A549 (cell line): ENCODE measurements at regions not wholly inside any gene's neighbourhood (a gene's known extent, or its start where the extent isn't known, plus 50 kb on each side); places are given as distances from the start of the nearest gene placed in this dataset.

Experiments used
- ATAC-seq, 2 experiments: fragments of 200-7000 bp in 1 of 2; fragments of >200 bp in 1 of 2; cut with Nextera tagmentation in 1 of 2; cut with Tn5 transposase in 1 of 2; 3 replicates each; pipeline versions ENCODE4 v1.8.0 to v1.9.1; 2018 to 2020; ENCODE audit warnings: mild to moderate bottlenecking in 1 of 2, moderate library complexity in 1 of 2
- CTCF ChIA-PET: fragments of 300-600 bp; sonication (Branson Sonifier 250); formaldehyde crosslinking; extraction: SDS; loops from one replicate; lab custom pipeline; 2021; ENCODE audit warnings: antibody characterized with exemption, inconsistent platforms; lab: Yijun Ruan, JAX
- POLR2A ChIA-PET: fragments of 350-600 bp; formaldehyde crosslinking; extraction: SDS; loops from one replicate; lab custom pipeline; 2021; ENCODE audit warnings: antibody characterized with exemption, inconsistent platforms; lab: Yijun Ruan, JAX
- DNase-seq, 2 experiments: peaks; one replicate each; pipeline versions ENCODE4 v3.0.0 to v3.0.0-alpha.2; 2011 to 2016; ENCODE audit warnings: low read depth in 1 of 2, low spot score in 1 of 2
- FAIRE-seq: peaks from 2 replicates; lab custom pipeline; 2011; peaks lifted over from hg19 to GRCh38; lab: Jason Lieb, UNC
- H3K27ac ChIP-seq, 2 experiments: fragments of >200 bp; sonication (Bioruptor Twin); formaldehyde crosslinking; 3 replicates each; pipeline ENCODE4 v1.5.1; 2016 to 2017
- H3K4me1 ChIP-seq: fragments of >200 bp; sonication (Bioruptor Twin); formaldehyde crosslinking; 3 replicates; pipeline ENCODE4 v1.6.1; 2016
- H3K4me2 ChIP-seq: fragments of >200 bp; sonication (Bioruptor Twin); formaldehyde crosslinking; 3 replicates; pipeline ENCODE4 v1.6.1; 2016
- H3K4me3 ChIP-seq: fragments of >200 bp; sonication (Bioruptor Twin); formaldehyde crosslinking; 3 replicates; pipeline ENCODE4 v1.5.1; 2016
- H3K9me3 ChIP-seq: fragments of >200 bp; sonication (Bioruptor Twin); formaldehyde crosslinking; 3 replicates; pipeline ENCODE4 v1.6.1; 2016
- BHLHE40 ChIP-seq: IDR thresholded peaks from 2 replicates; pipeline ENCODE4 v1.6.1; 2012; ENCODE audit warnings: low read depth, low read length, inconsistent platforms
- CEBPB ChIP-seq, 2 experiments: fragments of >200 bp in 1 of 2; sonication (Bioruptor Twin) in 1 of 2; formaldehyde crosslinking in 1 of 2; IDR thresholded peaks; 2 replicates each; pipeline ENCODE4 v1.6.1; 2012 to 2016
- CHD2 ChIP-seq: fragments of 150-350 bp; IDR thresholded peaks from 2 replicates; pipeline ENCODE4 v1.6.1; 2014; ENCODE audit warnings: low read length; ENCODE audit not compliant: partially characterized antibody
- CHD4 ChIP-seq: fragments of 200-600 bp; sonication (generic); IDR thresholded peaks from 2 replicates; pipeline ENCODE4 v1.6.1; 2016; ENCODE audit warnings: antibody characterized with exemption, mild to moderate bottlenecking, borderline replicate concordance
- CTCF ChIP-seq: fragments of >200 bp; sonication (Bioruptor Twin); formaldehyde crosslinking; IDR thresholded peaks from 3 replicates; pipeline ENCODE4 v1.5.1; 2016
- EHF ChIP-seq: fragments of 250-450 bp; sonication (Bioruptor Pico); IDR thresholded peaks from 2 replicates; pipeline ENCODE4 v1.5.0; 2020; ENCODE audit warnings: mild to moderate bottlenecking
- ELK1 ChIP-seq: fragments of 150-350 bp; IDR thresholded peaks from 2 replicates; pipeline ENCODE4 v1.6.1; 2014; ENCODE audit warnings: low read depth, mild to moderate bottlenecking, low read length
- EP300 ChIP-seq, 2 experiments: fragments of >200 bp; sonication (Bioruptor Twin); formaldehyde crosslinking; IDR thresholded peaks; 2 replicates in 1 of 2; 3 replicates in 1 of 2; pipeline ENCODE4 v1.6.1; 2016 to 2017
- FOSB ChIP-seq: fragments of 250-450 bp; sonication (Bioruptor Pico); IDR thresholded peaks from 2 replicates; pipeline ENCODE4 v1.5.0; 2020; ENCODE audit warnings: mild to moderate bottlenecking, moderate library complexity
- GATA3 ChIP-seq: IDR thresholded peaks from 2 replicates; pipeline ENCODE4 v1.6.1; 2012; ENCODE audit warnings: borderline replicate concordance
- HEYL ChIP-seq: fragments of 250-450 bp; sonication (Bioruptor Pico); IDR thresholded peaks from 2 replicates; pipeline ENCODE4 v1.8.0; 2021; ENCODE audit warnings: mild to moderate bottlenecking, moderate library complexity
- HOXB13 ChIP-seq: fragments of 250-450 bp; sonication (Bioruptor Pico); IDR thresholded peaks from 2 replicates; pipeline ENCODE4 v1.5.0; 2020; ENCODE audit warnings: low read depth, mild to moderate bottlenecking, moderate library complexity
- JUNB ChIP-seq: fragments of >200 bp; sonication (Bioruptor Twin); formaldehyde crosslinking; IDR thresholded peaks from 2 replicates; pipeline ENCODE4 v1.6.1; 2016
- KDM5A ChIP-seq: fragments of 200-600 bp; sonication (generic); IDR thresholded peaks from 2 replicates; pipeline ENCODE4 v1.6.1; 2016; ENCODE audit warnings: antibody characterized with exemption, mild to moderate bottlenecking
- MAX ChIP-seq: IDR thresholded peaks from 2 replicates; pipeline ENCODE4 v1.6.1; 2012
- MYC ChIP-seq: IDR thresholded peaks from 2 replicates; pipeline ENCODE4 v1.6.1; 2012; ENCODE audit warnings: mild to moderate bottlenecking, inconsistent platforms, low read length, improper control_type of control experiment, borderline replicate concordance
- NPAS2 ChIP-seq: fragments of 250-450 bp; sonication (Bioruptor Pico); IDR thresholded peaks from 2 replicates; pipeline ENCODE4 v1.8.0; 2022; ENCODE audit warnings: mild to moderate bottlenecking, moderate library complexity, borderline replicate concordance
- PHF8 ChIP-seq: fragments of 200-600 bp; sonication (generic); IDR thresholded peaks from 2 replicates; pipeline ENCODE4 v1.6.1; 2016; ENCODE audit warnings: low read depth, mild to moderate bottlenecking, antibody characterized with exemption, moderate library complexity, borderline replicate concordance
- TFCP2L1 ChIP-seq: fragments of 250-450 bp; sonication (Bioruptor Pico); IDR thresholded peaks from 2 replicates; pipeline ENCODE4 v1.5.0; 2021; ENCODE audit warnings: mild to moderate bottlenecking
- ZSCAN20 ChIP-seq: fragments of 250-450 bp; sonication (Bioruptor Pico); IDR thresholded peaks from 2 replicates; pipeline ENCODE4 v1.8.0; 2022; ENCODE audit warnings: mild to moderate bottlenecking, moderate library complexity
- WGBS: methylation state at CpG from one replicate; pipeline ENCODE4 v1.1.6; 2017; ENCODE audit errors: missing lambda C conversion rate; 5-methylcytosine and 5-hydroxymethylcytosine counted together
- TF ChIP-seq, protein P1 (sequence below): fragments of 450-650 bp; IDR thresholded peaks from 2 replicates; pipeline ENCODE4 v1.6.1; 2014; ENCODE audit warnings: antibody characterized with exemption
- TF ChIP-seq, protein P2 (sequence below): fragments of 250-450 bp; sonication (Bioruptor Pico); IDR thresholded peaks from 2 replicates; pipeline ENCODE4 v1.5.0; 2021; ENCODE audit warnings: mild to moderate bottlenecking, moderate library complexity, borderline replicate concordance

DNA sequence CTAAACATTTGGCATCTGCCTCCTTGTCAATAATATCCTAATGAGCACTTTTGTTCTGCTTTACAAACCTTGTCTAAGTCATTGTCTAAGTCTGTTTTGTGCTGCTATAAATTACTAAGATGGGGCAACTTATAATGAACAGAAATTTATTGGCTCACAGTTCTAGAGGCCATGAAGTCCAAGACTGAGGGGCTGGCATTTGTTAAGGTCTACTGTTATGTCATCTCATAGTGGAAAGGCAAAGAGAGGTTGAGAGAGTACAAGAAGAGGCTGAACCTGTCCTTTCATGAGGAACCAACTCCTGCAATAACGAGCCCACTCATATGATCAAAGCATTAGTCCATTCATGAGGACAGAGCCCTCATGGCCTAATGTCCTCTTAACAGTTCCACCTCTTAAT lies 72.7 kb upstream of the KLF12 start:
- POLR2A ChIA-PET = no interaction called here
- WGBS = 15% methylated on average over 1 of the region's 1 CpG

GRCh38 chr13:74206061-74206561 lies 71.9 kb upstream of the KLF12 start:
- FAIRE-seq (no peak), DNase-seq (no peak), ATAC-seq (no peak)
- ChIA-PET POLR2A (no interaction called here), CTCF (no interaction called here)
- H3K9me3 ChIP-seq = no peaks in the 10 kb centered on the region
- no peak overlapping the region for H3K27ac ChIP-seq
- WGBS = 58% methylated on average over 2 of the region's 2 CpGs
- H3K4me2 ChIP-seq = no peak overlapping the region
- no peak overlapping the region for H3K4me3 ChIP-seq
- H3K4me1 ChIP-seq = no peaks in the 10 kb centered on the region
- TF ChIP-seq NPAS2 (no peak), EHF (CRISPR knock-in tag) (no peak), MYC (no peak), MAX (no peak), EP300 (IDR thresholded peaks at IDR 0.05) (no peak), KDM5A (no peak), TFCP2L1 (CRISPR knock-in tag) (no peak), CHD2 (no peak), CHD4 (no peak), CEBPB (IDR thresholded peaks at IDR 0.05) (no peak), CTCF (no peak), PHF8 (no peak), ZSCAN20 (CRISPR knock-in tag) (no peak)
- TF ChIP-seq, protein P1, sequence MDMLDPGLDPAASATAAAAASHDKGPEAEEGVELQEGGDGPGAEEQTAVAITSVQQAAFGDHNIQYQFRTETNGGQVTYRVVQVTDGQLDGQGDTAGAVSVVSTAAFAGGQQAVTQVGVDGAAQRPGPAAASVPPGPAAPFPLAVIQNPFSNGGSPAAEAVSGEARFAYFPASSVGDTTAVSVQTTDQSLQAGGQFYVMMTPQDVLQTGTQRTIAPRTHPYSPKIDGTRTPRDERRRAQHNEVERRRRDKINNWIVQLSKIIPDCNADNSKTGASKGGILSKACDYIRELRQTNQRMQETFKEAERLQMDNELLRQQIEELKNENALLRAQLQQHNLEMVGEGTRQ = no peak

More for the DNA sequence above, 72.7 kb upstream of the KLF12 start:
- Histone ChIP-seq H3K27ac (no peak overlapping the region), H3K4me1 (no peaks in the 10 kb centered on the region), H3K4me3 (no peak overlapping the region), H3K4me2 (no peak overlapping the region), H3K9me3 (no peaks in the 10 kb centered on the region)
- CTCF ChIA-PET = no interaction called here
- ATAC-seq (no peak), DNase-seq (no peak), FAIRE-seq (no peak)
- no peak for TF ChIP-seq CTCF
- no peak for TF ChIP-seq JUNB
- no peak for TF ChIP-seq ELK1
- TF ChIP-seq HEYL (CRISPR knock-in tag) = no peak
- no peak for TF ChIP-seq FOSB (CRISPR knock-in tag)
- TF ChIP-seq, protein P2, sequence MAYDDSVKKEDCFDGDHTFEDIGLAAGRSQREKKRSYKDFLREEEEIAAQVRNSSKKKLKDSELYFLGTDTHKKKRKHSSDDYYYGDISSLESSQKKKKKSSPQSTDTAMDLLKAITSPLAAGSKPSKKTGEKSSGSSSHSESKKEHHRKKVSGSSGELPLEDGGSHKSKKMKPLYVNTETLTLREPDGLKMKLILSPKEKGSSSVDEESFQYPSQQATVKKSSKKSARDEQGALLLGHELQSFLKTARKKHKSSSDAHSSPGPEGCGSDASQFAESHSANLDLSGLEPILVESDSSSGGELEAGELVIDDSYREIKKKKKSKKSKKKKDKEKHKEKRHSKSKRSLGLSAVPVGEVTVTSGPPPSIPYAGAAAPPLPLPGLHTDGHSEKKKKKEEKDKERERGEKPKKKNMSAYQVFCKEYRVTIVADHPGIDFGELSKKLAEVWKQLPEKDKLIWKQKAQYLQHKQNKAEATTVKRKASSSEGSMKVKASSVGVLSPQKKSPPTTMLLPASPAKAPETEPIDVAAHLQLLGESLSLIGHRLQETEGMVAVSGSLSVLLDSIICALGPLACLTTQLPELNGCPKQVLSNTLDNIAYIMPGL (CRISPR knock-in tag) = no peak
- no peak for TF ChIP-seq BHLHE40
- TF ChIP-seq GATA3 = no peak
- no peak for TF ChIP-seq HOXB13 (CRISPR knock-in tag)
